ENCODE measurements at regions not wholly inside any gene's neighbourhood (a gene's known extent, or its start where the extent isn't known, plus 50 kb on each side); places are given as distances from the start of the nearest gene placed in this dataset.
A peak's percentile ranks its signal among the peaks of the same experiment; 100 is the strongest.

DNA sequence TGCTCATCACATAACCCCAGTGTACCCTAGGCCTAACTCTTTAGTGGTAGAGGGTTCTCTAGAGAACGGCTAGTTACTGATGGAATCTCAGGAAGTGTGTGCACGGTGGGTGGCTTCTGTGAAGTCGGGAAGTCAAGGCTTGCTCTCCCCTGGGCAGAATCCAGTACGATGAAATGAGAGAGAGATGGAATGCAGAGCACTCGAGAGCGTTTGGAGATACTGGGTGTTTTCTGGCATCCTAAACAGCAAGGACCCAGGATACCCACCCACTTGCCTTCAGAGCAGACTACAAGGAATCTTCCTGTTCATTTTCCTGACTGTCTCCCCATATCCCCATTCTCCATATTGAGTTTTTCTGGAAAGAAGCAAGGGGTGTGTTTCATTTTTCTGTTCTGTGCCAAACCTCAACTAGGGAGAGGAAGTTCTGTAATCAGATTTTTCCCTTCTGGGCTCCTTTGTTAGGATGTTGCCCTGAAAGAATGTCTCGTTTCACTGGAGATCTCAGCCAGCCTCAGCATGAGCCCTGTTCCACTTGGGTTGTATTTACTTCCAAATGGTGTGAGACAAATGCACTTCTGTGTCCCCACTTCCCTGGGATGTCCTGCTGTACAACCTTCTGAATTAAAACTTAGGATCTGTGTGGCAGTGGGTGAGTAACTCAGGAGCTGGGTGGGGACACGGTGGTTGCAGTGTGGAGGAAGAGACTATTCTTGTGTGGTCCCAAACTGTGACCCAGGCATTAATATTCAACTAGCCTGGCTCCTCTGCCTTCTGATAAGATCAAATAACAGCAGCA, 108.9 kb upstream of the SPRY4 start:
- Mint-ChIP-seq H3K4me3 (peak overlapping the region in 5 of 8 donors; percentile 4 to 74 (median 17)), H3K36me3 (no peaks in the 10 kb centered on the region), H3K27me3 (peaks cover 0 to 27% (median 14%) of the 10 kb centered on the region in 3 donors), H3K4me1 (peaks cover 32 to 38% (median 36%) of the 10 kb centered on the region in 3 donors), H3K9me3 (no peaks in the 10 kb centered on the region), H3K27ac (peak overlapping the region in 1 of 6 donors; percentile 16)
- DNase-seq = no peak
- no peak for ATAC-seq (ENCODE audit: low read depth in 2 of 2)

DNA sequence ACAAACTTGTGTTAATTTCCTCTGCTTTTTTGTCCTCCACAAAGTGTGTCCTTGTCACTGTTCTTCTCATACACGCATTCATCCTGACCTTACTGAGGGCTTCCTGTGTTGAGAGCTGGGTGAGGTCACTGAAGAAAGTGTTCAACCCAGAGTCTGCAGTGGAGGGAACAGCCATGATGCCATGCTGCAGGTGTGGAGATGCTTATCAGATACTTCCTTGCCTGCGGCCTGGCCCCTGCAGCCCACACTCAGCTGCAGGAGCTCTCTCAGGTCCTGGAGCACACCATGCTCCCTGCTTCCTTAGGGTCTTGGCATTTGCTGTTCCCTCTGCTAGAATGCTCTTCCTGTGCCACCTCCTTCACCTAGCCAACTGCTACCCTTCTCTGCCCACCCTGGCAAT, 108.1 kb upstream of the SPRY4 start:
- DNase-seq (no peak), ATAC-seq (ENCODE audit: low read depth in 2 of 2) (peak; percentile 58)
- Mint-ChIP-seq H3K27me3 (peaks cover 0 to 20% (median 12%) of the 10 kb centered on the region in 3 donors), H3K9me3 (no peaks in the 10 kb centered on the region), H3K4me3 (peak overlapping the region in 6 of 8 donors; percentile 8 to 77 (median 64)), H3K36me3 (no peaks in the 10 kb centered on the region), H3K4me1 (peaks cover 26 to 32% (median 30%) of the 10 kb centered on the region in 3 donors), H3K27ac (peak overlapping the region in 4 of 6 donors; percentile 14 to 65 (median 18))

DNA sequence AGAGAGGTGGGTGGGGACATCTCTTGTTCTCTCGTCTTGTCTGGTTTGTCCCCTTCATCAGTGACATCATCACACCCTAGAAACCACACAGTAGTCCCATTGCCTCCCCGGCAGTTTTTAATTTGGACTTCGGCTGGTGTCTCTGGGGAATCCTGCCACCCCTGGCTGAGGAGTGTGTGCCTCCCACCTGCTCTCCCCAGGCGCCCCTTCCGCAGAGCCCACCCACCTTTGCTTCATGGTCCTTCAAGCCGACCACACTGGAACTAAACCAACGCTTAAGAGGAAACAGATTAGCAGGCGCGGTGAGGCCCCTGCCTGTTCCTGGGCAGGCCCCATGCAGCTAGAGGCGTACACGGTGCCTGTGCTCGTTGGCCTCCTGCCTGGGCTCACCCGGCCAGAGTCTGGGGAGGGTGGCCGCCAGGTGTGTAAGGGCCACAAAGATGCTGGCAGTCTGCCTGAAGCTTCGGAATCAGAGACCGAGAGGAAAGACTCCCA, 107.6 kb upstream of the SPRY4 start:
- peak; percentile 80 to 81 for ATAC-seq (ENCODE audit: low read depth in 2 of 2)
- H3K36me3 Mint-ChIP-seq = no peaks in the 10 kb centered on the region
- H3K4me1 Mint-ChIP-seq = peaks cover 26 to 35% (median 31%) of the 10 kb centered on the region in 3 donors
- H3K4me3 Mint-ChIP-seq = peak overlapping the region in 7 of 8 donors; percentile 42 to 77 (median 61)
- H3K27ac Mint-ChIP-seq = peak overlapping the region in 4 of 6 donors; percentile 14 to 97 (median 57)
- no peaks in the 10 kb centered on the region for H3K9me3 Mint-ChIP-seq
- H3K27me3 Mint-ChIP-seq = peaks cover 0 to 19% (median 9%) of the 10 kb centered on the region in 3 donors
- DNase-seq = peak; percentile 32

DNA sequence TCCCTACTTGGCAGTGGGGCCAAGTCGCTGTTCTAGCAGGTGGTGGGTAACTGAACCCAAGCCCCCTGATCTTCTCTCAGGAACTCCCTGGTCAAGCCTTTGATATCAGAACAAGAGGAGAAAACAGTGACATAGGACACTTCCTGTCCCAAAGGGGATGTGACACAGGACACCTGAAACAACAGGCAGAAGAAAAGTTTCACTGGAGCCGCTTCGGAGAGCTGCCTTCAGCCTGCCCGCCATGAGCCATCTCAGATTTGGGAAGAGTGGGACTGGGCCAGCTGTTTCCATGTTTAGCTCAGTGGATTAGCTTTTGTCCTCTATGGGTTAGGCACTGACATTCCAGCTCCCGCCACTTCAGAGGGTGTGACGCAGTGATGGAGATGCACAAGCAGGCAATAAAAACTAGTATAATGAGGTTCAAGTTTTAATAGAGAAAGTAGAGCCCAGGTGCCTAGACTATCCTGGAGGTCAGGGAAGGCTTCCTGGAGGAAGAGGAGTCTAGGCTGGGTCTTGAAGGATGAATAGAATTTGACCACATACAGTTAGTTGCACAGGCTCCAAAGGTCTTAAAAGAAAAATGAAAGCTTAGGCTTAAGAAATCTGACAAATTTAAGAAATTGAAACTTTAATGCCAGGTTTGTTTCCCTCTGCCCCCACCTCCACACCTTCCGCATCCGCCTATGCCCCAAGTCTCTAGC, 104.1 kb upstream of the SPRY4 start:
- ATAC-seq (ENCODE audit: low read depth in 2 of 2) (no peak), DNase-seq (no peak)
- peaks cover 0 to 9% of the 10 kb centered on the region in 2 donors for H3K36me3 Mint-ChIP-seq
- peaks cover 0 to 25% (median 14%) of the 10 kb centered on the region in 3 donors for H3K27me3 Mint-ChIP-seq
- no peak overlapping the region for H3K27ac Mint-ChIP-seq
- H3K4me3 Mint-ChIP-seq = no peak overlapping the region
- H3K4me1 Mint-ChIP-seq = peaks cover 38 to 47% (median 39%) of the 10 kb centered on the region in 3 donors
- H3K9me3 Mint-ChIP-seq = peaks cover 0 to 3% (median 0%) of the 10 kb centered on the region in 7 donors

GRCh38 chr5:142428036-142428772, 103.4 kb upstream of the SPRY4 start:
- DNase-seq (no peak), ATAC-seq (ENCODE audit: low read depth in 2 of 2) (no peak)
- Mint-ChIP-seq H3K9me3 (peaks cover 0 to 3% (median 0%) of the 10 kb centered on the region in 7 donors), H3K27me3 (peaks cover 0 to 26% (median 14%) of the 10 kb centered on the region in 3 donors), H3K4me1 (peaks cover 31 to 41% (median 34%) of the 10 kb centered on the region in 3 donors), H3K27ac (no peak overlapping the region), H3K36me3 (peaks cover 0 to 9% of the 10 kb centered on the region in 2 donors), H3K4me3 (peak overlapping the region in 1 of 8 donors; percentile 72)

- Mint-ChIP-seq H3K27ac (no peak overlapping the region), H3K36me3 (peaks cover 0 to 9% of the 10 kb centered on the region in 2 donors), H3K27me3 (peaks cover 0 to 26% (median 14%) of the 10 kb centered on the region in 3 donors), H3K9me3 (peaks cover 0 to 3% (median 0%) of the 10 kb centered on the region in 7 donors), H3K4me3 (no peak overlapping the region), H3K4me1 (peaks cover 28 to 41% (median 30%) of the 10 kb centered on the region in 3 donors)
- ATAC-seq (ENCODE audit: low read depth in 2 of 2) (no peak), DNase-seq (no peak)
Measured at GRCh38 chr5:142427529-142427928, 102.7 kb upstream of the SPRY4 start.

GRCh38 chr5:142427015-142427364, 102.2 kb upstream of the SPRY4 start:
- H3K4me1 Mint-ChIP-seq = peaks cover 22 to 36% (median 25%) of the 10 kb centered on the region in 3 donors
- ATAC-seq (ENCODE audit: low read depth in 2 of 2) (no peak), DNase-seq (no peak)
- peaks cover 0 to 26% (median 14%) of the 10 kb centered on the region in 3 donors for H3K27me3 Mint-ChIP-seq
- H3K4me3 Mint-ChIP-seq = peak overlapping the region in 2 of 8 donors; percentile 7 to 48
- no peak overlapping the region for H3K27ac Mint-ChIP-seq
- H3K9me3 Mint-ChIP-seq = peaks cover 0 to 3% (median 0%) of the 10 kb centered on the region in 7 donors
- peaks cover 0 to 9% of the 10 kb centered on the region in 2 donors for H3K36me3 Mint-ChIP-seq

GRCh38 chr5:142426129-142427014, 101.6 kb upstream of the SPRY4 start:
- DNase-seq (no peak), ATAC-seq (ENCODE audit: low read depth in 2 of 2) (no peak)
- Mint-ChIP-seq H3K9me3 (peaks cover 0 to 3% (median 0%) of the 10 kb centered on the region in 7 donors), H3K36me3 (peaks cover 0 to 9% of the 10 kb centered on the region in 2 donors), H3K27ac (peak overlapping the region in 2 of 6 donors; percentile 21 to 62), H3K27me3 (peaks cover 0 to 26% (median 14%) of the 10 kb centered on the region in 3 donors), H3K4me3 (peak overlapping the region in 2 of 8 donors; percentile 42 to 48), H3K4me1 (peaks cover 20 to 36% (median 23%) of the 10 kb centered on the region in 3 donors)

DNA sequence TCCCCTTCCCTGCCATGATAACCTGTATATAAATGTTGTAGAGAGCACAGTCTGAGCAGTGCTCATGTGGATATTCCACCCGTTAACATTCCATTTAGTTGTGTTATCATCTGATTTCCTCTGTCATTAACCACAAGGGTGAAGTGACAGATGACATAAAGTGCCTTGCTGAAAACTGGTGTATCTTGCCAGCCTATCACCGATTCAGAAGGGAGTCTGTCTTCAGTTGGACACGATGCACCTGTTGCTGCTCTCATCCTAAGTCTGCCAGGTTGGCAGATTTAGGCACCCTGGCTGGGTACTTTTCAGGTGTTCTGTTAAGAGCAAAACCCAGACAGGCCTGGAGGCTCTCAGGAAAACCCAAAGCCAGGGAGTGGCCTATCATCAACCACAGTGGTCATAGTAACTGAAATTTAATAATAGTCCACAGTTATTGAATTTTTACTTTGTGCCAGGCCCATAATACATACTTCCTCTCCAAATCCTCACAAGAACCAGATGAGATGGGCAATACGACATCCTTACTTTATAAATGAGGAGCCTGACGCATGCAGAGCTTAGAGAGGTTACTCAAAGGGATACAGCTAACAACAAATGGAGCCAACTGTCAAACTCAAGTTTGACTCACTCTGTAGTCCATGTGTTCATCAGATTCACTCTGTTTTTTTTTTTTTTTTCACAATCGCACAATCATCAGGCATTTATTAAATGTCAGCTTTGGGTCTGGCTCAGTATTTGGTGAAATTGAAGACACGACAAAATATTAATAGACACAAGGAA, 100.7 kb upstream of the SPRY4 start:
- Mint-ChIP-seq H3K4me1 (peaks cover 29 to 44% (median 32%) of the 10 kb centered on the region in 3 donors), H3K4me3 (no peak overlapping the region), H3K36me3 (peaks cover 0 to 9% of the 10 kb centered on the region in 2 donors), H3K27me3 (peaks cover 0 to 26% (median 14%) of the 10 kb centered on the region in 3 donors), H3K27ac (peak overlapping the region in 2 of 6 donors; percentile 21 to 65), H3K9me3 (peaks cover 0 to 3% (median 0%) of the 10 kb centered on the region in 7 donors)
- DNase-seq (no peak), ATAC-seq (ENCODE audit: low read depth in 2 of 2) (no peak)

GRCh38 chr5:142422429-142422828, 97.6 kb upstream of the SPRY4 start:
- peaks cover 0 to 9% of the 10 kb centered on the region in 2 donors for H3K36me3 Mint-ChIP-seq
- no peak for DNase-seq
- H3K4me1 Mint-ChIP-seq = peaks cover 43 to 65% (median 56%) of the 10 kb centered on the region in 3 donors
- peaks cover 0 to 22% (median 11%) of the 10 kb centered on the region in 3 donors for H3K27me3 Mint-ChIP-seq
- peaks cover 0 to 5% (median 0%) of the 10 kb centered on the region in 7 donors for H3K9me3 Mint-ChIP-seq
- H3K27ac Mint-ChIP-seq = no peak overlapping the region
- no peak overlapping the region for H3K4me3 Mint-ChIP-seq
- no peak for ATAC-seq (ENCODE audit: low read depth in 2 of 2)

DNA sequence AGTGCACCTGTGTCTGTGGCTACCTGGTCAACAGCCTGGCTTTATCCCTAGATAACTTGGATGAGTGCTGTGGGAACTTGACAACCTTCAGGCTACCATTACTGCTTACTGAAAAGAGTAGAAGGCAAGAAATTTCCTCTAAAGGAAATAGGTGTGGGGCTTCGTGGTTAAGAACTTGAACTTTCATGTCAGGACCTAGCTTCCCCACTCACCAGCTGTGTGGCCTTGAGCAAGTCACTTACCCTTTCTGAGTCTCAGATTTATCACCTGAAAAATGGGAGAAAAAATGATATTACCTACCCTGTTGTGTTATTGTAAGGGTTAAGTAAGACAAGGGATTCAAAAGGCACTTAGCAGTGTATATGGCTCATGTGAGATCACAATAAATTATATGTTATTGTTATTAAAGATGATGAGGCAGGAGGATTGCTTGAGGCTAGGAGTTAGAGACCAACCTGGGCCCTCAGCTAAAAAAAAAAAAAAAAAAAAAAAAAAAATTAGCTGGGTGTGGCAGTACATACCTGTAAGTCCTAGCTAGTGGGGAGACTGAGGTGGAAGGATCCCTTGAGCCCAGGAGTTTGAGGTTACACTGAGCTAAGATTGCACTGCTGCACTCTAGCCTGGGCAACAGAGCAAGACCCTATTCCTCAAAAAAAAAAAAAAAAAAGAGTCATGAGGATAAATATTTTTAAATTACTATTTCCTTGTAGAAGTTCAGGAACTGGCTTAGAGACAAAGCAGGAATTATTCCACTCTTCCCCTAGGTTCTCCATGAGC, 97.0 kb upstream of the SPRY4 start:
- ATAC-seq (ENCODE audit: low read depth in 2 of 2) (no peak), DNase-seq (no peak)
- Mint-ChIP-seq H3K27ac (peak overlapping the region in 1 of 6 donors; percentile 4), H3K4me3 (peak overlapping the region in 6 of 8 donors; percentile 16 to 69 (median 49)), H3K27me3 (peaks cover 0 to 17% (median 10%) of the 10 kb centered on the region in 3 donors), H3K4me1 (peaks cover 40 to 62% (median 53%) of the 10 kb centered on the region in 3 donors), H3K9me3 (peaks cover 0 to 5% (median 0%) of the 10 kb centered on the region in 7 donors), H3K36me3 (peaks cover 0 to 9% of the 10 kb centered on the region in 2 donors)

Data from naive B cell (primary cell).